ENCODE measurements at regions not wholly inside any gene's neighbourhood (a gene's known extent, or its start where the extent isn't known, plus 50 kb on each side); places are given as distances from the start of the nearest gene placed in this dataset.
"Not testable (repeated sequence)": the region's sequence is repeated elsewhere in the genome, so short reads cannot be mapped to it uniquely, and the experiment has no call there.

DNA sequence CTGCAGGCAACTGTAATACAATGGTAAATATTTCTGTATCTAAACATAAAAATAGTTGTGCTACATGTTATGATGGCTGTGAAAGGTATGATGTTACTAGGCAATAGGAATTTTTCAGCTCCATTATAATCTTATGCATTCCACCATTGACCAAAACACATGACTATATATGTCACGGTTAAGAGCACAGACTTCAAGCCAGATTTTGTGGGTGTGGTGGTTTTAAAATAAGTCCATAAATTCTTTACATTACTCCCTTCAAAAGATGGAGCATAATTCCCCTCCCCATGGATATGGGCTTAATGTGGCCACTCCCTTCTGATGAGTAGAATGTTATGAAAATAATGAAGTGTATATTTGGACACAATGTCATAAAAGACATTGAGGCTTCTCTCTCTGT, 88.4 kb upstream of the TBC1D5 start:
- TF ChIP-seq, protein P1, sequence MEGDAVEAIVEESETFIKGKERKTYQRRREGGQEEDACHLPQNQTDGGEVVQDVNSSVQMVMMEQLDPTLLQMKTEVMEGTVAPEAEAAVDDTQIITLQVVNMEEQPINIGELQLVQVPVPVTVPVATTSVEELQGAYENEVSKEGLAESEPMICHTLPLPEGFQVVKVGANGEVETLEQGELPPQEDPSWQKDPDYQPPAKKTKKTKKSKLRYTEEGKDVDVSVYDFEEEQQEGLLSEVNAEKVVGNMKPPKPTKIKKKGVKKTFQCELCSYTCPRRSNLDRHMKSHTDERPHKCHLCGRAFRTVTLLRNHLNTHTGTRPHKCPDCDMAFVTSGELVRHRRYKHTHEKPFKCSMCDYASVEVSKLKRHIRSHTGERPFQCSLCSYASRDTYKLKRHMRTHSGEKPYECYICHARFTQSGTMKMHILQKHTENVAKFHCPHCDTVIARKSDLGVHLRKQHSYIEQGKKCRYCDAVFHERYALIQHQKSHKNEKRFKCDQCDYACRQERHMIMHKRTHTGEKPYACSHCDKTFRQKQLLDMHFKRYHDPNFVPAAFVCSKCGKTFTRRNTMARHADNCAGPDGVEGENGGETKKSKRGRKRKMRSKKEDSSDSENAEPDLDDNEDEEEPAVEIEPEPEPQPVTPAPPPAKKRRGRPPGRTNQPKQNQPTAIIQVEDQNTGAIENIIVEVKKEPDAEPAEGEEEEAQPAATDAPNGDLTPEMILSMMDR (IDR thresholded peaks at IDR 0.05; ENCODE audit: insufficient read depth, missing control alignments), result no peak
- FAIRE-seq, result no peak
- DNase-seq (ENCODE audit: insufficient read length, low spot score), result no peak

DNA sequence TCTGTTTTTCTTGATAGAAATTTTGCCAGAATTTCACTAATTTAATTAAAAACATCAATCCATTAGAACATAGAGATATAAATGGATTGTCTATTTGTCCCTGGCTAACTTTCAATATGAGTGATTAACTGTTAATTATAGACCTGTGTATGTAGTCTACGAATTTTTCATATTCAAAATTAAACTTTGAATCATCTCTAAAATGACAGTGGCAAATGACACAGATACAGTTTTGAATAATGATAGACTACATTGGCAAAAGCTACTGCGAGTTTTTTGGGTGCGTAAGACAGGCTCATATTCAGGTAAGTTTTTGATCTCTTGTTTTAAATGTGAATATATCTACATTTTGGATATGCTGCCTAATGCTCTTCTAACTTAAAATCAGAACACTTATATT, 86.0 kb upstream of the TBC1D5 start:
- FAIRE-seq, result no peak
- TF ChIP-seq, protein P1 (IDR thresholded peaks at IDR 0.05; ENCODE audit: insufficient read depth, missing control alignments), result no peak
- no peak for DNase-seq (ENCODE audit: insufficient read length, low spot score)

DNA sequence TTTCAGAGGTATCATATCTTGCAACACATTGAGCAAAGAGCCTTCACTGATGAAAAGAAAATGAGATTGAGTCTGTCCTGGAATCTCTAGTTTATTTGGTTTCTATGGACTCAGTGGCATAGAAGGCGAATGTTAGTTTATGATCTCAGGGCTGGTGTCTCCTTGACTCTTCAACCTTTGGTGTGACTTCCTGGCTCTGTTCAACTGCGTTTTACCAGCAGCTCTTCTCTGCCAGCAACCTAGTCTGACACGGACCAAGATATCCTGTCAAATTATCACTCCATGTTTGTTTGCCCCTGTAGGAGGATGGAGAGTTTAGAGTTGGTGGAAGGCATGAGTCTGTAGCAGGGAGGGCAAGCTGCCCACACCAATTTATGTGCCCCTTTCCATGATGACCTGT, 82.9 kb upstream of the TBC1D5 start:
- TF ChIP-seq, protein P1 (IDR thresholded peaks at IDR 0.05; ENCODE audit: insufficient read depth, missing control alignments), result no peak
- DNase-seq (ENCODE audit: insufficient read length, low spot score) (no peak), FAIRE-seq (no peak)

DNA sequence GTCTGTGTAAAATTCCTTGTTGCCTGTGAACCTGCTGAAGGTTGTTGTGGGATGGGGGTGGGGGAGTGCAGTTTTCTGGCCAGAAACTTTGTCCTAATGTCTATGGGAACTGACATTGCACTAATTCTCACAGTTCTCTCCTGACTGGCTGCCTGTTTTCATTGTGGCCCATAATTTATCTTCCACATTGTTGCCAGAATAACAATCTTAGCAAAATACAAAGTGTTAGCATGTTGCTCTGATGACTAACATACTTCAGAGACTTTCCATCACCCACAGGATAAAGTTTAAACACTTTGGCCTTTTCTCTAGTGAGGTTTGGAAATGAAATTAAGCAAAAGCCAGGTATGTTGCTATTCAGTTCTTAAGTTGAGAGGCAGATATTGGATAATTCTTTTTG, 81.4 kb upstream of the TBC1D5 start:
- no peak for DNase-seq (ENCODE audit: insufficient read length, low spot score)
- TF ChIP-seq, protein P1 (IDR thresholded peaks at IDR 0.05; ENCODE audit: insufficient read depth, missing control alignments), result no peak
- no peak for FAIRE-seq

DNA sequence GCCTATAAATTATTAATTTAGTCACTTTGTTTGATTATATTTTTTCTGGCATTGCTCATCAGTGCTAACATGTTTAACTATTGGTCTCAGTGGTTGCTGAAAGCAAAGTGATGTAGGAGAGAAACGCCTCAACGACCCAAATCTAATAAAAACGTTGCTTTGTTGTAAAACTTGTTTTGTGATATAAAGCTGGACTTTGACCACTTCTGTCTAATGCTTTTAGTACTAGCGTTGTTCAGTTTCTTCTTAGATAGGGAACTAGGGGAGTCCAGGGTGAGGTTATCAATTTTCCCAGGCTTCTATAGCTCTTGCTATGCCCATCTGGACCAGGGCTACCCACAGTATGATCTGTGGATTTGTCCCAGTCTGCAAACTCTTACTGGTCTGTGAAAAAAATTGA, 80.6 kb upstream of the TBC1D5 start:
- TF ChIP-seq, protein P1 (IDR thresholded peaks at IDR 0.05; ENCODE audit: insufficient read depth, missing control alignments), result no peak
- no peak for DNase-seq (ENCODE audit: insufficient read length, low spot score)
- no peak for FAIRE-seq

DNA sequence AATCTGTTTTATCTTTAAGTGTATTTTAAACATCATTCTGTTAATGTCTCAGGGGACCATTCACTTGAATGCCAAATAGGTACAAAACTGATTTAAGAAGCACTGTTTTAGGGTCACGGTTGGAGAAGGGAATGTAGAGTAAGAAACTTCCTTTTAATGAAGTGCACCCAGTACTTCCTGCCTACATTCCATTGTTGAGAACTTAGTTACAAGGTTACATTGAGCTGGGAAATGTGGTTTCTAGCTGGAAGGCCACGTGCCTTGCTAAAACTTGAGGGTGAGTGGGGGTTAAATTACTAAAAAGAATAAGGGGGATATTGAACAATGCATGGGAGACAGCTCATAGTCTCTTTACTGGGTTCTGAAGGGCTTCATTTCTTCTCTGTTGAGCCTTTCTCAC, 78.3 kb upstream of the TBC1D5 start:
- TF ChIP-seq, protein P1 (IDR thresholded peaks at IDR 0.05; ENCODE audit: insufficient read depth, missing control alignments), result no peak
- FAIRE-seq, result no peak
- DNase-seq (ENCODE audit: insufficient read length, low spot score), result no peak

DNA sequence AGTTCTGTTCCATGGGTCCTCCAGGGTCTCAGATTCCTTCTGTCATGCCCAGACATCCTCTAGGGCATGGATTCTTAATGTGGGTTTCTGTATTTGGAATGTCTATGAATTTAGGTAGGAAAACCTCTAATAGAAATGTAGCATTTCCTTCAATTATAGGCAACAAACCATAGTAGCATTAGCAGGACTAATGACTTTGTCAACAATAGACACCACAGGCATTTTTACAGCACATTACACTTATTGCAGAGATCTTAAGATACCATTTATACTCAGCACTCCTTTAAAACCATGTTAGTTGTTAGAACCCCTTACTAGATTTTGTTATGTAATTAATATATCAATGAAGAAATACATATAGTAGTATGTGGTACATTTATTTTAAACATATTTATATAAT, 77.8 kb upstream of the TBC1D5 start:
- TF ChIP-seq, protein P1 (IDR thresholded peaks at IDR 0.05; ENCODE audit: insufficient read depth, missing control alignments), result no peak
- FAIRE-seq (no peak), DNase-seq (ENCODE audit: insufficient read length, low spot score) (no peak)

DNA sequence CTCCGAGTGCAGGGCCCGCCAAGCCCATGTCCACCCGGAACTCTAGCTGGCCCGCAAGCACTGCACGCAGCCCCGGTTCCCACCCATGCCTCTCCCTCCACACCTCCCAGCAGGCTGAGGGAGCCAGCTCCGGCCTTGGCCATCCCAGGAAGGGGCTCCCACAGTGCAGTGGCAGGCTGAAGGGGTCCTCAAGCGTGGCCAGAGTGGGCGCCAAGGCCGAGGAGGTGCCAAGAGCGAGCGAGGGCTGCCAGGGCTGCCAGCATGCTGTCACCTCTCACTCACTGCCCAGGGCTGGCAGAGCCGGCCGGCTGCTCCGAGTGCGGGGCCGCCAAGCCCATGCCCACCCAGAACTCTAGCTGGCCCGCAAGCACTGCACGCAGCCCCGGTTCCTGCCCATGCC, 75.5 kb upstream of the TBC1D5 start:
- FAIRE-seq; DNase-seq (ENCODE audit: insufficient read length, low spot score): not testable (repeated sequence)

All from D721Med (cell line).